ENCODE measurements at regions not wholly inside any gene's neighbourhood (a gene's known extent, or its start where the extent isn't known, plus 50 kb on each side); places are given as distances from the start of the nearest gene placed in this dataset.

GRCh38 chr3:171965067-171965712, 74.2 kb upstream of the FNDC3B start:
- H3K4me3 ChIP-seq: no peak overlapping the region
- no peak overlapping the region for H2AFZ ChIP-seq
- DNase-seq (ENCODE audit: low spot score) (no peak), ATAC-seq (no peak)
- Mint-ChIP-seq H3K27me3 (ENCODE audit: insufficient read depth, low read depth, poor library complexity) (peaks cover 4% of the 10 kb centered on the region), H3K27ac (no peak overlapping the region; the same call in 1 of the 2 replicates), H3K9me3 (no peaks in the 10 kb centered on the region; the same call in 2 of the 3 replicates), H3K4me3 (no peak overlapping the region), H3K36me3 (ENCODE audit: low read depth) (no peaks in the 10 kb centered on the region), H3K4me1 (peaks cover 9% of the 10 kb centered on the region)
- no peaks in the 10 kb centered on the region for H4K20me1 ChIP-seq (replicated peaks; ENCODE audit: insufficient read depth)
- no peaks in the 10 kb centered on the region for H3K27me3 ChIP-seq (ENCODE audit: insufficient read depth)
- no peak overlapping the region for H3K4me2 ChIP-seq
- H3K79me2 ChIP-seq (replicated peaks; ENCODE audit: insufficient read depth): no peaks in the 10 kb centered on the region
- H3F3A ChIP-seq (replicated peaks; ENCODE audit: low read depth): no peaks in the 10 kb centered on the region
- no peaks in the 10 kb centered on the region for H3K36me3 ChIP-seq (ENCODE audit: insufficient read depth)
- H3K4me1 ChIP-seq (ENCODE audit: insufficient read depth): peaks cover 3% of the 10 kb centered on the region; the same call in 1 of the 2 replicates
- TF ChIP-seq CTCF (conservative IDR thresholded peaks at IDR 0.05; ENCODE audit: low read depth in 2 of 2) (no peak), EZH2phosphoT487 (IDR thresholded peaks at IDR 0.05; ENCODE audit: unreplicated experiment) (no peak), ZNF462 (CRISPR knock-in tag; IDR thresholded peaks at IDR 0.05) (no peak), REST (IDR thresholded peaks at IDR 0.05; ENCODE audit: unreplicated experiment) (no peak), CREB1 (CRISPR knock-in tag; IDR thresholded peaks at IDR 0.05; ENCODE audit: low read depth) (no peak), ETS1 (IDR thresholded peaks at IDR 0.05) (no peak), EZH2 (IDR thresholded peaks at IDR 0.05; ENCODE audit: low read depth, unreplicated experiment) (no peak), ZNF331 (CRISPR knock-in tag; IDR thresholded peaks at IDR 0.05; ENCODE audit: low read depth) (no peak), ZNF114 (CRISPR knock-in tag; IDR thresholded peaks at IDR 0.05) (no peak), STAT1 (IDR thresholded peaks at IDR 0.05; ENCODE audit: unreplicated experiment) (no peak), POLR2AphosphoS5 (IDR thresholded peaks at IDR 0.05; ENCODE audit: low read depth) (no peak), NANOG (IDR thresholded peaks at IDR 0.05; ENCODE audit: borderline replicate concordance) (no peak), JUNB (IDR thresholded peaks at IDR 0.05; ENCODE audit: unreplicated experiment) (no peak)
- no peaks in the 10 kb centered on the region for H3K9me2 ChIP-seq (ENCODE audit: insufficient read depth)
- no peak overlapping the region for H3K27ac ChIP-seq (ENCODE audit: low read depth)

Measured in GM23338 (cell line).